NCI-H526 treated with DMSO at 0.1 percent for 48 hours (cell line): ENCODE measurements at regions not wholly inside any gene's neighbourhood (a gene's known extent, or its start where the extent isn't known, plus 50 kb on each side); places are given as distances from the start of the nearest gene placed in this dataset.

ENCODE experiments used
- DNase-seq: peaks from one replicate; lab custom pipeline; 2025; lab: John Stamatoyannopoulos, UW

- DNase-seq: no peak
These were observed 244.2 kb downstream of the WNT5A start for GRCh38 chr3:55242921-55243320.

- DNase-seq: no peak
These were observed 246.0 kb downstream of the WNT5A start for GRCh38 chr3:55241098-55241497.

- DNase-seq: no peak
These were observed 251.7 kb downstream of the WNT5A start for GRCh38 chr3:55235416-55235815.

GRCh38 chr3:55226696-55227095 is 260.4 kb downstream of the WNT5A start:
- no peak for DNase-seq

- DNase-seq: no peak
These were observed 268.5 kb downstream of the WNT5A start for GRCh38 chr3:55218577-55218976.

- DNase-seq: no peak
These were observed 279.4 kb downstream of the WNT5A start for GRCh38 chr3:55207744-55208143.

- DNase-seq: no peak
These were observed 278.1 kb upstream of the LRTM1 start for GRCh38 chr3:55205990-55206389.

- DNase-seq: no peak
These were observed 276.6 kb upstream of the LRTM1 start for GRCh38 chr3:55204417-55204816.

GRCh38 chr3:55203546-55203945 is 275.7 kb upstream of the LRTM1 start:
- DNase-seq: no peak

- DNase-seq: no peak
These were observed 275.1 kb upstream of the LRTM1 start for GRCh38 chr3:55203006-55203405.

- DNase-seq: no peak
These were observed 274.5 kb upstream of the LRTM1 start for GRCh38 chr3:55202326-55202725.

GRCh38 chr3:55201779-55202178 is 273.9 kb upstream of the LRTM1 start:
- DNase-seq: no peak

GRCh38 chr3:55200906-55201305 is 273.0 kb upstream of the LRTM1 start:
- no peak for DNase-seq

- DNase-seq: no peak
These were observed 270.7 kb upstream of the LRTM1 start for GRCh38 chr3:55198554-55198953.

GRCh38 chr3:55197021-55197420 is 269.2 kb upstream of the LRTM1 start:
- DNase-seq: no peak

GRCh38 chr3:55196495-55196894 is 268.6 kb upstream of the LRTM1 start:
- DNase-seq: no peak

GRCh38 chr3:55194376-55194775 is 266.5 kb upstream of the LRTM1 start:
- DNase-seq: no peak

- no peak for DNase-seq
These were observed 264.3 kb upstream of the LRTM1 start for GRCh38 chr3:55191911-55192775.

GRCh38 chr3:55190331-55190730 is 262.5 kb upstream of the LRTM1 start:
- DNase-seq: no peak

- no peak for DNase-seq
These were observed 261.5 kb upstream of the LRTM1 start for GRCh38 chr3:55189359-55189801.

GRCh38 chr3:55185380-55185779 is 257.5 kb upstream of the LRTM1 start:
- DNase-seq: no peak

- no peak for DNase-seq
These were observed 255.3 kb upstream of the LRTM1 start for GRCh38 chr3:55183201-55183600.

GRCh38 chr3:55180936-55181535 is 253.2 kb upstream of the LRTM1 start:
- peak; percentile 0 for DNase-seq

GRCh38 chr3:55180161-55180560 is 252.3 kb upstream of the LRTM1 start:
- DNase-seq: no peak
